ENCODE measurements at regions not wholly inside any gene's neighbourhood (a gene's known extent, or its start where the extent isn't known, plus 50 kb on each side); places are given as distances from the start of the nearest gene placed in this dataset.

- no peaks in the 10 kb centered on the region for H3K9me1 ChIP-seq (ENCODE audit: control insufficient read depth, extremely low read depth, insufficient read depth, low read length)
- no peak overlapping the region for H3K4me2 ChIP-seq (ENCODE audit: control insufficient read depth, extremely low read depth, insufficient read depth, low read depth, low read length)
- H3K36me3 ChIP-seq (ENCODE audit: control insufficient read depth in 2 of 2, extremely low read depth in 1 of 2, insufficient read depth in 2 of 2, low read length in 2 of 2) = no peaks in the 10 kb centered on the region
- no peaks in the 10 kb centered on the region for H4K20me1 ChIP-seq (ENCODE audit: control insufficient read depth, extremely low read depth, insufficient read depth, low read length)
- H3K27me3 ChIP-seq (ENCODE audit: control insufficient read depth, extremely low read depth, insufficient read depth, low read length) = no peaks in the 10 kb centered on the region
- H3K27ac ChIP-seq (ENCODE audit: control insufficient read depth, insufficient read depth, low read length) = no peak overlapping the region
- H3K4me1 ChIP-seq (ENCODE audit: control insufficient read depth, extremely low read depth, insufficient read depth, low read length) = peaks cover 10% of the 10 kb centered on the region
- no peak for TF ChIP-seq EZH2 (IDR thresholded peaks at IDR 0.05; ENCODE audit: low read length)
- no peak for TF ChIP-seq CTCF (optimal IDR thresholded peaks at IDR 0.05 in 1 of 3, IDR thresholded peaks at IDR 0.05 in 1 of 3, conservative IDR thresholded peaks at IDR 0.05 in 1 of 3; ENCODE audit: extremely low read depth in 1 of 3, insufficient read depth in 2 of 3, low read length in 3 of 3)
- no peaks in the 10 kb centered on the region for H3K9me3 ChIP-seq (ENCODE audit: control insufficient read depth, low read depth, low read length)
- no peak overlapping the region for H3K9ac ChIP-seq (ENCODE audit: control insufficient read depth, extremely low read depth, insufficient read depth, low read length)
- no peak overlapping the region for H3K4me3 ChIP-seq (ENCODE audit: control insufficient read depth in 2 of 3, extremely low read depth in 1 of 3, insufficient read depth in 2 of 3, low read depth in 1 of 3, low read length in 3 of 3)
- no peak for DNase-seq (ENCODE audit: low read depth, low spot score)
- no peak for FAIRE-seq
- H2AFZ ChIP-seq (ENCODE audit: control insufficient read depth, low read length) = no peak overlapping the region
- no peaks in the 10 kb centered on the region for H3K79me2 ChIP-seq (ENCODE audit: control insufficient read depth, insufficient read depth, low read length)
- dilution Hi-C loops (cut with MboI; ENCODE audit: extremely low pct_ligation_motif_present, low sequenced_read_pairs) = no loop called here
These were observed 71.0 kb upstream of the RFX8 start for GRCh38 chr2:101545950-101546349.

DNA sequence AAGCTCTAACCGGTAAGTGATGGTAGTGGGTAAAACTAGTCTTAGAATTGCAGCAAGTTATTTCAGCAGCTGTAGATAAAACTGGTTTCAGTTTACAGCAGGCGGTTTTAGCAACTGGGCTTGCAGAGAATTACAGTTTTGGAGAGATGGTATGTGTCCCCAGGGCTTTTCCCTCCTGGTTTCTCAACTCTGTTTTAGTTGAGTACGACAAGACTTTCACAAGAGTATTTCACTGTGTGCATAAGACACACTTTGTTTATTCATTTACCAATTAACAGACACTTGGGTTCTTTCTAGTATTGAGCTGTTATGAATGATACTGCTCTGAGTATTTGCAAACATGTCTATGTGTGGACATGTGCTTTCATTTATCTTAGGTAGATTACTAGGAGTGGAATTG, 65.6 kb upstream of the RFX8 start:
- TF ChIP-seq CTCF (optimal IDR thresholded peaks at IDR 0.05 in 1 of 3, IDR thresholded peaks at IDR 0.05 in 1 of 3, conservative IDR thresholded peaks at IDR 0.05 in 1 of 3; ENCODE audit: extremely low read depth in 1 of 3, insufficient read depth in 2 of 3, low read length in 3 of 3) (no peak), EZH2 (IDR thresholded peaks at IDR 0.05; ENCODE audit: low read length) (no peak)
- no peak overlapping the region for H3K27ac ChIP-seq (ENCODE audit: control insufficient read depth, insufficient read depth, low read length)
- H3K79me2 ChIP-seq (ENCODE audit: control insufficient read depth, insufficient read depth, low read length) = no peaks in the 10 kb centered on the region
- H3K4me1 ChIP-seq (ENCODE audit: control insufficient read depth, extremely low read depth, insufficient read depth, low read length) = no peaks in the 10 kb centered on the region
- no peaks in the 10 kb centered on the region for H3K36me3 ChIP-seq (ENCODE audit: control insufficient read depth in 2 of 2, extremely low read depth in 1 of 2, insufficient read depth in 2 of 2, low read length in 2 of 2)
- dilution Hi-C loops (cut with MboI; ENCODE audit: extremely low pct_ligation_motif_present, low sequenced_read_pairs) = no loop called here
- H3K4me3 ChIP-seq (ENCODE audit: control insufficient read depth in 2 of 3, extremely low read depth in 1 of 3, insufficient read depth in 2 of 3, low read depth in 1 of 3, low read length in 3 of 3) = no peak overlapping the region
- no peak overlapping the region for H3K9ac ChIP-seq (ENCODE audit: control insufficient read depth, extremely low read depth, insufficient read depth, low read length)
- H2AFZ ChIP-seq (ENCODE audit: control insufficient read depth, low read length) = peak overlapping the region; percentile 22
- H3K9me3 ChIP-seq (ENCODE audit: control insufficient read depth, low read depth, low read length) = no peaks in the 10 kb centered on the region
- H3K9me1 ChIP-seq (ENCODE audit: control insufficient read depth, extremely low read depth, insufficient read depth, low read length) = no peaks in the 10 kb centered on the region
- no peaks in the 10 kb centered on the region for H3K27me3 ChIP-seq (ENCODE audit: control insufficient read depth, extremely low read depth, insufficient read depth, low read length)
- no peaks in the 10 kb centered on the region for H4K20me1 ChIP-seq (ENCODE audit: control insufficient read depth, extremely low read depth, insufficient read depth, low read length)
- no peak for FAIRE-seq
- no peak for DNase-seq (ENCODE audit: low read depth, low spot score)
- no peak overlapping the region for H3K4me2 ChIP-seq (ENCODE audit: control insufficient read depth, extremely low read depth, insufficient read depth, low read depth, low read length)

Measured in keratinocyte (primary cell).